Keratinocyte (primary cell): ENCODE measurements at regions not wholly inside any gene's neighbourhood (a gene's known extent, or its start where the extent isn't known, plus 50 kb on each side); places are given as distances from the start of the nearest gene placed in this dataset.

Source experiments
- DNase-seq: peaks from one replicate; pipeline ENCODE4 v3.0.0-alpha.2; 2011; ENCODE audit warnings: low read depth, missing footprints, low spot score
- FAIRE-seq: peaks from 2 replicates; lab custom pipeline; 2011; peaks lifted over from hg19 to GRCh38; lab: Jason Lieb, UNC
- H2AFZ ChIP-seq: 2 replicates; pipeline ENCODE4 v1.6.0; 2012; ENCODE audit warnings: low read length, control low read depth, inconsistent platforms; ENCODE audit not compliant: control insufficient read depth
- H3K27ac ChIP-seq: 2 replicates; pipeline ENCODE4 v1.5.1; 2011; ENCODE audit warnings: low read length; ENCODE audit not compliant: control insufficient read depth, insufficient read depth
- H3K27me3 ChIP-seq: 3 replicates; pipeline ENCODE4 v1.6.0; 2011; ENCODE audit warnings: low read length; ENCODE audit not compliant: control insufficient read depth, insufficient read depth; ENCODE audit errors: extremely low read depth
- H3K36me3 ChIP-seq, 2 experiments: 2 replicates in 1 of 2; 3 replicates in 1 of 2; pipeline ENCODE4 v1.5.1; 2011; ENCODE audit warnings: low read length in 2 of 2, mild to moderate bottlenecking in 1 of 2; ENCODE audit not compliant: control insufficient read depth in 2 of 2, insufficient read depth in 2 of 2; ENCODE audit errors: extremely low read depth in 1 of 2
- H3K4me1 ChIP-seq: 3 replicates; pipeline ENCODE4 v1.5.1; 2011; ENCODE audit warnings: low read length; ENCODE audit not compliant: control insufficient read depth, insufficient read depth; ENCODE audit errors: extremely low read depth
- H3K4me2 ChIP-seq: 3 replicates; pipeline ENCODE4 v1.6.0; 2011; ENCODE audit warnings: low read depth, low read length; ENCODE audit not compliant: control insufficient read depth, insufficient read depth; ENCODE audit errors: extremely low read depth
- H3K4me3 ChIP-seq, 3 experiments: fragments of 200-600 bp in 1 of 3; sonication (generic) in 1 of 3; 2 replicates in 2 of 3; 3 replicates in 1 of 3; pipeline ENCODE4 v1.5.1; 2011 to 2016; ENCODE audit warnings: low read length in 3 of 3, mild to moderate bottlenecking in 3 of 3, control low read depth in 2 of 3, inconsistent platforms in 1 of 3, low read depth in 1 of 3, mixed read lengths in 1 of 3, mixed run types in 1 of 3, moderate library complexity in 1 of 3; ENCODE audit not compliant: control insufficient read depth in 2 of 3, insufficient read depth in 2 of 3; ENCODE audit errors: extremely low read depth in 1 of 3
- H3K79me2 ChIP-seq: 2 replicates; pipeline ENCODE4 v1.6.0; 2012; ENCODE audit warnings: low read length; ENCODE audit not compliant: control insufficient read depth, insufficient read depth
- H3K9ac ChIP-seq: 3 replicates; pipeline ENCODE4 v1.6.0; 2011; ENCODE audit warnings: low read length; ENCODE audit not compliant: control insufficient read depth, insufficient read depth; ENCODE audit errors: extremely low read depth
- H3K9me1 ChIP-seq: 3 replicates; pipeline ENCODE4 v1.6.0; 2011; ENCODE audit warnings: low read length; ENCODE audit not compliant: control insufficient read depth, insufficient read depth; ENCODE audit errors: extremely low read depth
- H3K9me3 ChIP-seq: 2 replicates; pipeline ENCODE4 v1.5.1; 2012; ENCODE audit warnings: low read depth, low read length; ENCODE audit not compliant: control insufficient read depth
- H4K20me1 ChIP-seq: 3 replicates; pipeline ENCODE4 v1.6.0; 2011; ENCODE audit warnings: low read length; ENCODE audit not compliant: control insufficient read depth, insufficient read depth; ENCODE audit errors: extremely low read depth
- CTCF ChIP-seq, 3 experiments: IDR thresholded peaks in 1 of 3; conservative IDR thresholded peaks in 1 of 3; optimal IDR thresholded peaks in 1 of 3; 2 replicates in 2 of 3; 3 replicates in 1 of 3; pipeline versions ENCODE3 to v1.5.1; 2011; ENCODE audit warnings: low read length in 3 of 3, mild to moderate bottlenecking in 3 of 3, moderate library complexity in 2 of 3, control low read depth in 1 of 3, inconsistent platforms in 1 of 3; ENCODE audit not compliant: insufficient read depth in 2 of 3; ENCODE audit errors: extremely low read depth in 1 of 3
- EZH2 ChIP-seq: IDR thresholded peaks from one replicate; pipeline ENCODE4 v1.6.1; 2012; ENCODE audit warnings: inconsistent platforms, mild to moderate bottlenecking, low read length, moderate library complexity
- dilution Hi-C: fragments of 300-500 bp; cut with MboI; formaldehyde crosslinking; loops from one replicate; pipeline ENCODE4 v1.7.0; 2020; ENCODE audit warnings: low sequenced_read_pairs; ENCODE audit not compliant: extremely low pct_ligation_motif_present

- no peak overlapping the region for H3K27ac ChIP-seq
- dilution Hi-C loops = no loop called here
- no peak overlapping the region for H2AFZ ChIP-seq
- H4K20me1 ChIP-seq = no peaks in the 10 kb centered on the region
- FAIRE-seq (no peak), DNase-seq (no peak)
- no peaks in the 10 kb centered on the region for H3K79me2 ChIP-seq
- H3K4me1 ChIP-seq = no peaks in the 10 kb centered on the region
- TF ChIP-seq EZH2 (no peak), CTCF (optimal IDR thresholded peaks at IDR 0.05 in 1 of 3, IDR thresholded peaks at IDR 0.05 in 1 of 3, conservative IDR thresholded peaks at IDR 0.05 in 1 of 3; ENCODE audit: extremely low read depth in 1 of 3, insufficient read depth in 2 of 3, low read length in 3 of 3) (no peak)
- H3K4me3 ChIP-seq = no peak overlapping the region
- no peak overlapping the region for H3K9ac ChIP-seq
- no peak overlapping the region for H3K4me2 ChIP-seq
- no peaks in the 10 kb centered on the region for H3K9me1 ChIP-seq
- H3K27me3 ChIP-seq = no peaks in the 10 kb centered on the region
- H3K36me3 ChIP-seq = no peaks in the 10 kb centered on the region
- peaks cover 9% of the 10 kb centered on the region for H3K9me3 ChIP-seq
These were observed 65.1 kb upstream of the TTC34 start for GRCh38 chr1:2866422-2867086.

GRCh38 chr1:2867087-2867425 lies 65.6 kb upstream of the TTC34 start:
- Histone ChIP-seq H3K4me3 (no peak overlapping the region), H3K9ac (no peak overlapping the region), H3K36me3 (no peaks in the 10 kb centered on the region), H3K4me1 (no peaks in the 10 kb centered on the region), H3K27me3 (no peaks in the 10 kb centered on the region), H2AFZ (no peak overlapping the region), H3K79me2 (no peaks in the 10 kb centered on the region), H3K9me3 (peaks cover 9% of the 10 kb centered on the region), H3K9me1 (no peaks in the 10 kb centered on the region), H3K4me2 (no peak overlapping the region), H4K20me1 (no peaks in the 10 kb centered on the region), H3K27ac (no peak overlapping the region)
- FAIRE-seq (no peak), DNase-seq (no peak)
- TF ChIP-seq CTCF (optimal IDR thresholded peaks at IDR 0.05 in 1 of 3, IDR thresholded peaks at IDR 0.05 in 1 of 3, conservative IDR thresholded peaks at IDR 0.05 in 1 of 3; ENCODE audit: extremely low read depth in 1 of 3, insufficient read depth in 2 of 3, low read length in 3 of 3) = no peak
- TF ChIP-seq EZH2 = no peak
- dilution Hi-C loops = no loop called here
